ENCODE measurements at regions not wholly inside any gene's neighbourhood (a gene's known extent, or its start where the extent isn't known, plus 50 kb on each side); places are given as distances from the start of the nearest gene placed in this dataset.
"Not testable (repeated sequence)": the region's sequence is repeated elsewhere in the genome, so short reads cannot be mapped to it uniquely, and the experiment has no call there.

DNA sequence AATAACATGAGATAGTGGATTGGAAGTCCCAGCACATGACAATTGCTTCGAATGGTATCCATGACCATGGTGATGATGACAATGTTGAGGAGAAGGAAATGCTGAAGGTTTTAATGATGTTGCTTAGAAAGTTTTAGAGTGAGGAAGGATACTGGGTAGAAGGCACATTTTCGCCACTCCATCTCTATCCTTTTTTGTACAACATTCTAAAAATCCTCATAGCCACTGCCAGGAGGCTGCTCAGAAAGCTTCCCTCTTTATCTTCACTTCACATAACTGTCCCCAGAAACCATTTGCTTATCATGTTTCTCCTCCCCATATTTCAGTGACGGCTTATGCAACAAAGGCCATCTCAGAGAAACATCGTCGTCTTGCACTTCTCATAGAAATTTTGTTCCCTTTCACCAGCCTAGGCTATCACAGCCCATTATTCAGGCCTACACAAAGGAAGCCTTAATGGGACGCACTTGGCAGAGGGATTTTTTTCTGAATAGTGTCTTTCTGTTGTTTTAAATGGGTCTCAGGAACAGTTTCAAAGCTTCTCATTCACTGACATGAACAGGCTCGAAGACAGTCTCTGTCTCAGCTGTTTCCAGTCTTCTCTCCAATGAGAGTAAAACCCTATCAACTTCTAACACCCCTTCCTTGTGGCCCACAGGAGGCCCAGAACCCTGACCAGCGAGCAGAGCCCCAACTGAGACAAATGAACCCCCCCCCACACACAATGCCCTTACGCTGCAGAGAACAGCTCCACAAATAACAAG, 506.7 kb downstream of the HAPSTR1 start:
- ATAC-seq = no peak

DNA sequence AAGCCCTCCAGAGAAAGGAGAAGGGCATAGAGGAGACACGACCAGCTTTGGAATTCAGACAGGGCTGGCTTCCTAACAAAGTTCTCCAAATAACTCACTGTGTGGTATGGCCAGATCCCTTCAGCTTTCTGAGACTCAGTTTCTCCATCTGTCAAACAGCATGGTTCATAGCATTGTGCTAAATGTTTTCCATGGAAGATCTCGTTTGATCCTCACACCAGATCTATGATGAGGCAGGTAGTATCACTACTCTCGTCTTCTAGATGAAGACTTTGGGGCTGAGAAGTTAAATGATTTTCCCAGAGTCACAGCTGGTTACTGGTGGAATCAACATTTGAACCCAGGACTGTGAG, 507.3 kb downstream of the HAPSTR1 start:
- ATAC-seq = no peak

DNA sequence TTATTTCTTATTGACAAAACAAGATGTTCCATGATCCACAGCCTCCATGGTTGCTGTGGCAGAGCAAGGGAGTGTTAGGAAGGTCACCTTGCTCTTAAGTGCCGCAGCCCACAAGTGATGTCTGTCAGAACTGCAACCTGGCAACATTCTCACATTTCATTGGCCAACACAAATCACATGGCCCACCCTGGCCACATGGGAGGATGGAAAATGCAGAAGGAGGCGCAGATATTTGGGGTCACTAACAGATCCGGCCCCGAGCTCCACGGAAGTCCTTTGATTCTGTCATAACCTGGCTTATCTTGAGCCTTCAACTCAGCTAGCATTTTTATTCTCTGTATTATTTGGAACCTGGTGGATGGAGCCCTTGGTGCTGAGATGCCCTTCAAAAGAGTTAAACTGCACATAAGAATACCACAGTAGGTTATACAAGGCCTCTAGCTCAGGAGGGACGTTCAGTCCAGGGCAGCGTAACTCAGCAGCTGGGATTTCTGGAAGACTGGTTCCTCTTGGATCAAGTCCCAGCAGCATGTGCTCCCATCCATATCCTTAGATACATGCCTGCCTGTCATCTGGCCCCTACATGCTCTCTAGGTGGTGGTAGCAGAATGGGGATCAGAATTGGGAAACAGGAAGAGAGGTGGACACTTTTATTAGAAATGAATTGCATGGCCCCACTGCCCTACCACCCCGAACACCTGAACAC, 508.1 kb downstream of the HAPSTR1 start:
- no peak for ATAC-seq

DNA sequence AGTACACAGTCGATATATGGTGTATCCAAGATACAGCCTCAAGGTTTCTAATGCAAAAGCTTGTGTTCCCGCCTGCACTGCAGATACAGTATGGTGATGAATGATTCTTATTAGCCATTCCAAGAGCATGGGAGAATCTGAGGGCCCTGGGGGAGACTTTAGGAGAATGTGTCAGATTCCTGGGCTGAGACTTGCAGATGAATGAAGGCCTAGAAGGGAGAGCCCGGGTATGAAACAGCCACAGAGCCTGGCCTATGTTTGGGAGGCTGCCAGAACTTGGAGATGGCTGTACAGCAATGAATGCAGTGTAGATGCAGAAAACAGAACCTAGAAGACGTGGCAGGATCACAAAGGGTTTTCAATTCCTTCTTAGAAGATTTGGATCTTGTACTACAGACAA, 510.7 kb downstream of the HAPSTR1 start:
- ATAC-seq = no peak

DNA sequence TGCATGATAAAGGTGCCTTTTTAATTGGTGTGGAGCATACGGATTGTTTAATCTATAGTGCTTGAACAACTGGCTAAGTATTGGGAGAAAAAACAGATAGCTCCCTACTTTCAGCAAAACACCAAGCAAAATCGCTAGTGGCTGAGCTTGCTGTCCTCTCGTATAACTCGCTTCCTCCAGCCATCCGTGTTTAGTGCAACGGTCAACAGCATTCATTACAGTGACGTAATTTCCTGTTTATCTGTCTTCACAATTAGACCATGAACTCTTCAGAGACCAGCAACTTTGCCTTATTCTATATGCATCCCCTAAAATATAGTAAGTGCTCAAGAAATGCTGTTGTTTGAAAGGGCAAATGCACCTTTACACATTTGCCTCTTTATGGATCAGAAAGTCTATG, 511.9 kb downstream of the HAPSTR1 start:
- ATAC-seq = no peak

DNA sequence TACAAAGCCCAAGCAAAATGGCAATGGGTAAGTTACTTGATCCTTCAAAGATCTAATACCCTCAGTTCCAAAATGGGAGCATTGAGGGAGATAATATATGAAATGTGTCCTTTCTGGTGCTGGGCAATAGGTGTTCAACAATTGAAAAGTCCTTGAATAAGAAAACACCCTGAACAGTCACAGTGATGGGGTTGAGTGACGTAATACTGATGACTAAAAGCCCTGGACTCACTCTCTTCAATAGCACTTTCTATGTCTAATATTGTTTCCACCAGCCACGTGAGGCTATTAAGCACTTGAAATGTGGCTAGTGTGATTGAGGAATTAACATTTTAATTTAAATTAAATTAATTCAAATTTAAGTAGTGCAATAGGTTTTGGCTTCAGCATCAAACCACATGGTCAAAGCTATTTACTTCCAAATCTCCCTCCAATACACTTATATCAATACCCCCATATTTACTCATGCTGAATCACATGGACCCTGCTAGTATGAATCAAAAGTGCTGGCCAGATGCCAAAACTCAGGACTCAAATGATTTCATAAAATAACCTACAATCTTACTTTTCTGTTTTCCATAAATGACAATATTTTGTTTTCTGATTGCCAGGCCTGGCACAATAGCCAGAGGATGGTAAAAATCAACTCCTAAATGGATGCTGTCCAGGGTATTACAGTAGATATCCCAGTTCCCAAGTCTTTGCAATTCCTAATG, 516.2 kb downstream of the HAPSTR1 start:
- ATAC-seq = no peak

DNA sequence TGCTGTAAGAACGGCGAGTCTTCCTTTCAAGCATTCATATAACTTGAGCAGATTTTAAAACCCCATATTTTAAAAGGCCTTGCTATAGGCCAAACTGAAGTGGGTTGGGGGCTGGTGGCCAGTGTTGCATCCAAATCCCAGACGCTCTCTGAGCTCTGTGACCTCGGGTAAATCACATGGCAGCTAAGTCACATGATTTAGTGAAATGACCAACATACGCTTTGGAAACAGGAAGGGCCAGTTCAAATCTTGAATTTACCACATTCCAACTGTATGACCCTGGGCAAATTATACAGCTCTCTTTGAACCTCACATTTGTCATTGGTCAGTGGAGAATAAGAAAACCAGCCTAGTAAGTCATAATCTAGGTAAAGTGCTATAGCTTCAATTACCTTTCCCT, 519.3 kb downstream of the HAPSTR1 start:
- no peak for ATAC-seq

DNA sequence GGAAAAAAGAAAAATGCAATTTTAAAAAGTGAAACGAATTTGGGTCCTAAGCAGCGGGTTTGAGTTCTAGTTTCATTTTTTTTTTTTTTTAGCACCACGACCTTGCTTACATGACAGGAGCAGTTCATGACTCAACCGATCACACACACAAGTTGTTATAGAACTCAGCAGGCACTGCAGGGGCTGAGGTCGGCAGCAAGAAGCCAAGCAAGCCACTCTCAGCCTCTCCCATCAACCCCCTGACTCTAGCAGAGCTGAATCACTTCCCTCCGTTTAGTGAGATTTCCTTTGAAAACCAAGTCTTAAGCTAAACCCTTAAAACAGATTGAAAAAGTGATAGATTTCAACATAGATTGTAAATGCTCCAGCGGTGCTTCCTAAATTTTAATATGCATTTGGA, 520.8 kb downstream of the HAPSTR1 start:
- no peak for ATAC-seq

DNA sequence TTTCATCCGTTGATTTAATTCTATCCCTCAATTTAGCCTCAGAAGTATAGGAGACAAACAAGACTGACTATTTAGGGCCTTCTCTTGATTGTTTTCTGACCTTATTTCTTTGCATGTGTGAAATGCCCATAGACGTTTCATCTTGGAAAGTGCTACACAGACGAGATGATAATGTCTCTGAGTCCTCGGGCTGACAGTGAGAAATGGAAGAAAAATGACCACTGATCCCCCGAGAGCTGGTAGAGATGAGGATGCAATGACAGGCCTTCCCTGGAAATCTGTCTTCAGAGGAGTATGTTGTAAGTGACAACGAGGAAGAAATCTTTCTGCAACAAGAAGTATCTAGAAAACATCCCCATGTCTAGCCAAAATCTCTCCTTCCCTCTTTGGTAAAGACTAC, 522.9 kb downstream of the HAPSTR1 start:
- ATAC-seq = no peak

DNA sequence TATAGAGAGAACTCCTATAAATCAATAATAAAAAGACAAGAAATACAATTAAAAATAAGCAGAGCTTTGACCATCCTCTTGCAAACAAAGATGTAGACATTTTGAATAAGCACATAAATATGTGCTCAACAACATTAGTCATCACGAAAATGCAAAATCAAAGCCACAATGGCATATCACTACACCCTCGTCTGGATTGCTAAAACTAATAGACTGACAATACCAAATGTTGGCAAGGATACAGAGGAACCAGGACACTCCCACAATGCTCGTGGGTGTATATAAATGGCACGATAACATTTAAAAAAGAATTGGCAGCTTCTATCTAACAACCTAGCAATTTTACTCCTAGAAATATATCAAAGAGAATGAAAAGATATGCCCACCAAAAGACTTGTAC, 530.8 kb downstream of the HAPSTR1 start:
- ATAC-seq = no peak

DNA sequence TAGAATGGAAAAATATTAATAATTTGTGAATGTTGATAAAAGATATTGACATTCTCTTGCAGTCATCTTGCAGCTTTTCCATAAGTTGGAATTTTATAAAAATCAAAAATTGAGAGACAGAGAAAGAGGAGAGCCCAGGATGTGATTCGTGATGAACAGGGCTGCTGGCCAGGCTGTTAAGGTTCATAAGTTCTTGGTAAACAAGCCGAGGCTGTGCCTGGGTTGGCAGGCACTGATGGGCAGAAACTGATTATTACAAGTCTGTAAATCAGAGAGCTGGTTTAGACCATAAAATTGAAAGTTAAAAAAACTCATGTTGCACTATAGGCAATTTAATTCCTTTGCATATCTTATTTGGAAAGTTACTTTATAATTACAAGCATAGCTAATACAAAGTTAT, 533.7 kb downstream of the HAPSTR1 start:
- ATAC-seq = no peak

DNA sequence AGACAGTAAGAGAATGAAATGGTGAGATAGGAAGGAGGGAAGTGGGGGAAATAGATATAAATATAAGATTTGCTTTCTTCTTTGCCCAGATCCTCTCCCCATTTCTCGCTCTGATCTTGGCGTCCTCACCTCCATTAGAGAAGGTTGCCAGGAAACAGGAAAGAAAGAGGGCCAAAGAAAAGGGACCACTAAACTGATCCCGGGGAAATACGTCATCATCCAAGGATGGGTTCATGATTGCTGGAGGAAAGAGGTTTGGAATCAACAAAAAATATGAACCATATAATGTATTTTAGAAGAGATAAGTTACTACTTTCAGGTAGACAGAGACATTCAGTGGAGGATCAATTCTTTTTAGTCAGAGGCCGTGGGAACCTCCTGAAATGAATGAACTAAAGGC, 536.0 kb downstream of the HAPSTR1 start:
- no peak for ATAC-seq

DNA sequence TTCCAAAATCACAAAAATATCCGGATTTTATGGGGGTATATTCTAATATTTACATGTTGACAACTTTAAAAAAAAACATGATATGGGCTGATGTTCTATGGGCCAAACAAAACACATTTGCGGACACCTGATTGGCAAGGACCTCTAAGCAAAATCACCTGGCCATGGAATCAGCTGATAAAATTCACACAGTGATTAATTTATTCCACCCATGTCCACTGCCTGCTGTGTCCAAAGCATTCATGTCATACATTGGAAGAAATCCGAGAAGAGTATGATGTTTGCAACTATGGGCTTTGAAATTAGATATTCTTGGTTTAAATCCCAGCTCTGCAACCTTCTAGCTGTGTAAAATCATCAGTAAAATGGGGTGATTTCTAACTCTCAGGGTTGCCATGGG, 538.7 kb downstream of the HAPSTR1 start:
- ATAC-seq = no peak

DNA sequence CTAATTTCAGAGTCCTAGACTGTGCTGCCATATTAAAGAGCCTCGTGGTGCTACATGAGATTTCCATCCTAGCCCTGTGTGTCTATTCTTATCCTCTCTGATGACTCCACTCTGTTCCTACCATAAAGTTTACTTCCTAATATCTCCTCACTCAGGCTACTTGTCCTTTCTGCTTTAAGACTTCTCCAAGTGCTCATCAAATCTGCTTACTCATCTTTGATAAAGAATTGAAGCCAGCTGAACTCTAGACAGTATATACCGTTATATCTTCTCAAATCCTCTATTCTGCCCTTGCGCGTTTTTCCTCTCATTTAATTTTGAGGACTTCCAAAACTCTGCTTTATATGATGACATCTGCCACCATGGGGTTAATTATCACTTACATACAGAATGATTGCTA, 539.5 kb downstream of the HAPSTR1 start:
- no peak for ATAC-seq

DNA sequence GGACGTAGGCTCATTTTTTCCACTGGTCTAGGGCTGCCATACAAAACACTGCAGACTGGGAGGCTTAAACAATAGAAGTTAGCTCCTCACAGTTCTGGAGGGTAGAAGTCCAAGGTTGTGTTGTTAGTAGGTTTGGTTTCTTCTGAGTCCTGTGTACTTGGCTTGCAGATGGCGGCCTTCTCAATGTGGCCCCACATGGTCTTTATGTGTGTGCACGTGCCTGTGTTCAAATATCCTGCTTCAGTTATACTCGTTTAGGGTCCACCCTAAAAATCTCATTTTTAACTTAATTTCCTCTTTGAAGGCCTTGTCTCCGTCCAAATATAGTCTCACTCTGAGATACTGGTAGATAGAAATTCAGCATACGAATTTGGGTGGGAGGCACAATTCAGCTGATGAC, 542.4 kb downstream of the HAPSTR1 start:
- ATAC-seq = no peak

DNA sequence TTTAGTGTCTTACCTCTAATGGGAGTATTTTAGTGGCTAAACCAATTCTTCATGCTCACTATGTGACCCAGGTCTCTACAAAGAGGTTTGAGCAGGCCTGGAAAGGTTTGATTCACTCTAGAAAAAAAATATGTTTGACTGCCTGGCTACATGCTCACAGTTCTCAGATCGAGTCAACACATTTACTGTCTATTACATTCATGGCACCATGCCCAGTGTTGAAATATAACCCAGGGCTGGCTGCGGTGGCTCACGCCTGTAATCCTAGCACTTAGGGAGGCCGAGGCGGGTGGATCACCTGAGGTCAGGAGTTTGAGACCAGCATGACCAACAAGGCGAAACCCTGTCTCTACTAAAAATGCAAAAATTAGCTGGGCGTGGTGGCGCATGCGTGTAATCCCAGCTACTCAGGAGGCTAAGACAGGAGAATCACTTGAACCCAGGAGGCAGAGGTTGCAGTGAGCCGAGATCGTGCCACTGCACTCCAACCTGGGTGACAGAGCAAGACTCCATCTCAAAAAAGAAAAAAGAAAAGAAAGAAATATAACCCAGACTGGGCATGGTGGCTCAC, 543.8 kb downstream of the HAPSTR1 start:
- not testable (repeated sequence) for ATAC-seq

DNA sequence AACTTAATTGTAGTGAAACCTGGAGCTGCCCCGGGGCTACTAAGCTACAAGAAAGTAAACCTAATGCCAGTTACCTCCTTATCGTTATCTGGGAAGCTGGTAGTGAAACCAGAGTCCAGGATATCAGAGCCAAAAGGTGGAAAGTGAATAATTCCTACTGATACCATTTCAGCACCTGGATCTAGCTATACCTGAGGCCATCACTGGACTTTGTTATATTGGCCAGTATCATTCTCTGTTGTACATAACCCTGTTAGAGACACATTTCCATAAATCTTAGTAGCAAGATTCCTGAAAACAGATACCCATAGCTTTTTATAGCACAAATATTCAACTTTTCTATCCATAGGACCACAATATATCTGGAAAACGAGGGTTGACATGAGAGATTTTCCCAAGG, 538.0 kb downstream of the GRIN2A start:
- ATAC-seq = no peak

DNA sequence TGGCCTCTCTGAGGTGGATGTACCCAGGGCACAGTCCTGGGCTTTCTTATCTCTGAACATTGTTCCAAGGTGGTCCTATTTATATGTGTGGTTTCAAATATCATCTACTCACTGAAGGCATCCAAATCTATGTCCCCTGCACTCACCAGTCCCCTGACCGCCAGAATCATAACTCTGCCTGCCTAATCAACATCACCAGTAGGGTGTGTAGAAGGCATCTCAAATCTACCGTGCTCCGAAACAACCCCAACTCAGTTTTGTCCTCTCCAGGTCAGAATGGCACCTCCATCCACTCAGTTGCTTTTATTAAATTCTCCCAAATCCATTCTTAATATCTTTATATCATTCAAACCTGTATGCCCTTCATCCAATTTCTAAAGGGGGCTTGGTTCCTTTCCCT, 536.3 kb downstream of the GRIN2A start:
- ATAC-seq = no peak

DNA sequence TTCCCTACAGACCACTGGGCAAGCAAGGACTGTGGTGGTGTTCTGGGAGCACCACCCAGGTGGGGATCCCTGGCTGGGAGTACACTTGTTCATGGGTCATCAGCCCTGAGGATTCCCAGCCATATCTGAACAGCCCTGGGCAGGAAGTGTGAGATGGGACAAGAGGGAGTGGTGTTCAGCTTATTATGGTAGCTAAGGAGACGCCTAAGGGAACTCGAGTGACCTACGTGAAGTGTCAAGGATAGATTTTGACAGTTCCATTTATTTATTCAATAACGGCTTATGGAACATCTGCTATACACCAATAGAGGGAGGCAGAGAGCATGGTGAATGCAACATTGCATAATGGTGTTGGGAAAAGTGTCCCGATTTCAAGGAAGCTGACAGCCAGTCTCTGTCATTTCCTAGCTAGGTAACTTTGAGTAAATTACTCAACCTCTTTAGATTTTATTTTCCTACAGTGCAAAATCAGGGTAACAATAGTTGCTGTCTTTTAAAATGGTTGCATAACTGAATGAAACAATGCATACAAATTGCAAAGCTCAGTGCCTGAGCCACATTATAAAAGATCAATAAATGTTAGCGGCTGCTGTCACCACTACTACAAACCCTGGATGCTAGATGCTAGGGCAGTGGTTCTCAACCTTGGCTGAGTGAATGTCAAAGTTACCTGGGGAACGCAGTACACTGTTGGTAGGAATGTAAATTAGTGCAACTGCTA, 534.1 kb downstream of the GRIN2A start:
- ATAC-seq = no peak

DNA sequence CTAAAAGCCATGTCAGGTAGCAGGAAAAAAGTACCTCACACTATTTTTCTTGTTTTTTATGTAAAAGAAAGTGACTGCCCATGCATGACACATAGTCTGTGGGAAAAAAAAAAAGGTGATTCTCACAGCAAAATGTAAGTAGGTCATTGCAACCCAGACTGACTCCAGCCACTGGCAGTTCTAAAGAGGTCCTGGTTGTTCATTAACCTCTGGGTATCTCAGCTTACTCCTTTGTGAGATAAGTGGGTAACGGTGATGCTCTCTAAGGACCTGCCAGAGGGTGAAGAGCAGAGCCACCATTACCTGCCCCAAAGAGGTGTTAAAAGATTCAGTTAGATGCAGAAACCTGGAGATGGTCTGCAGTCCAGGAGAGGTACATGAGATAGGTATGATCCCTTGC, 531.9 kb downstream of the GRIN2A start:
- ATAC-seq = no peak

DNA sequence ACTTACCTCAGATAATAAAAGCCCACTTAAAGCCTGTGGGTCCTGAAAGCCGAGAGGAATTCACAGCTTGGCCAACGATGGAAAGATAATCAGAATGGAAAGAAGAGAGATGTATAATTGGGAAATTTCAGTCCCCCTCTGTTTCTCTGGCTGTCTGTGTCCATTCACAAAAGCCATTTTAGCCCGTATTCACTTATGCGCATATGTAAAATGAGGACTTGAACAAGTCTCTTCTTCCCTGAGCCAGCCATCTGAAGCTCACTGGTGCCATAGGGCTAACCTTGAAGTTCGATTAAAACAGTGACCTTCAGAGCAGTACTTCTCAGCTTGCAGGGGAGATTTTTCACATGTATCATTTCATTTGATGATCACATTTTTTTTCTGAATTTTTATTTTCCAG, 527.2 kb downstream of the GRIN2A start:
- no peak for ATAC-seq

DNA sequence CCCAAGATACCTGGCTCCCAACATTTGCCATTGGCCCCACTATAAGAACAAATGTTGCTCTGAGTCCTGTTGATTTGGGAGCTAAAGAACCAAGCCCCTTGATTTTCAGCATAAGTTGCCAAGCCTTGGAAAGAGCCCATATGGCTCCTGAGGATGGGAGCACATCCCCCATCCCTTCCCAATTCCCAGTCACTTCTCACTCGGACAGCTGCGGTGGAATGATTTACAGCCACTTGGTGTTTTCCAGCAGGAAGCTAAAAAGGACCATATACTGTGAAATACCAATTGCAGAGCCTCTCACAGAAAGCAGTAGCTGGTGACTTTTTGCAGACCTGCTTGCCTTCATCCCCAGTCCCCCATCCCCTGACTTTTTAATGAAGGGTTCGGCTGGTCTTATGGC, 524.6 kb downstream of the GRIN2A start:
- ATAC-seq = no peak

DNA sequence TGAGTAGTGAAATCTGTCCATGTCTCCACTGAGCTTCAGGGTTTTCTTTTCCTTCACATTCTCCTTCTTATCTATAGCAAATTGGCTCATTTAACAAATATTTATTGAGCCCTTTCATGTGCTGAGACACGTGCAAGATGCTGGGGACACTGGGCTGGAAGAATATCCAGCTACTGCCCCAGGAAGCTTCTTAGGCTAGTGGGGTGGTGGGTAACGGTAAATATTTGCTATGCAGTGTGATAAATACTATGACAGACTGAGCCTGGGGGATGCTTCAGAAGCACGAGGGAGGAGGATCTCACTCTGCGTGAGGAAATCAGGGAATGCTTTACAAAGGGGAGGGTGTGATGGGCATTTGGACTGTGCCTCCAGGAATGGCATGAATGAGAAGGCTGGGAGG, 524.1 kb downstream of the GRIN2A start:
- ATAC-seq = no peak

Measured in esophagus mucosa (tissue), 1 donor.